IPS-NIHi7 (cell line): ENCODE measurements at regions not wholly inside any gene's neighbourhood (a gene's known extent, or its start where the extent isn't known, plus 50 kb on each side); places are given as distances from the start of the nearest gene placed in this dataset.

Experiments used
- DNase-seq: peaks from one replicate; pipeline ENCODE4 v3.0.0; 2012; ENCODE audit warnings: mixed read lengths; ENCODE audit errors: extremely low spot score

DNA sequence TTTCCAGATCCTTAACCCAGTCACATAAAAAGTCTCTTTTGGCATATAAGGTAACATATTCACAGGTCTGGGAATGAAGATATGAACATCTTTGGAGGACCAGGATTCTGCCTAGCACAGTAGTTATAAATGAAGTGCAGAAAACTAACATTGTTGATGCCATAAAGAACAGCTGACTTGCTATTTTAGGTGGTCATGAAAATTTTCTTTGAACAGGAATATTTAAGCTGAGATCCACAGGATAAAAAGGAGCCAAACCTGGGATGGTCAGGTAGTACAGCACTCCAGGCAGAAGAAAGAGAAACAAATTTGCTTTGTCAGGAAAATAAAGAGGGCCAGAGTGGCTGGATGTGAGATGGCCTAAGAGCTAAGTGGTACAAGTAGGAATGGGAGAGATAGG is 80.0 kb downstream of the CENPW start:
- DNase-seq = no peak

DNA sequence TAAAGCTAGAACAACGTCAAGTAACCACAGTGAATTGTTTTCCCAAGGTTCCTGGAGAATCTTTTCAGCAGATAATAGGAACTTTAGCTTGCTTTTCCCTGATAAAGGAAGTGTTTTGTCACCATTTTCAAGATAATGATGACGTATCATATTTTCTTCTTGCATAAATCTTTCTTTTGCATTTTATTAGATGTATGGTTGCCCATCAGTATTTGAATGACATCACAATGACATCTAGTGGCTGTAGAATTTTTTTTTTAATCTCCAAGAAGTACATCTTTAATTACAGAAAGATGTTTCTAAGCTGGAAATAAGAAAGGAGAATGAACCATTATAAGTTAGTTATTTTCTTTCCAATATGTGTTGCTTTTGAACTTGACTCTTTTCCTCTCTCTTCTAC is 83.0 kb downstream of the CENPW start:
- no peak for DNase-seq

DNA sequence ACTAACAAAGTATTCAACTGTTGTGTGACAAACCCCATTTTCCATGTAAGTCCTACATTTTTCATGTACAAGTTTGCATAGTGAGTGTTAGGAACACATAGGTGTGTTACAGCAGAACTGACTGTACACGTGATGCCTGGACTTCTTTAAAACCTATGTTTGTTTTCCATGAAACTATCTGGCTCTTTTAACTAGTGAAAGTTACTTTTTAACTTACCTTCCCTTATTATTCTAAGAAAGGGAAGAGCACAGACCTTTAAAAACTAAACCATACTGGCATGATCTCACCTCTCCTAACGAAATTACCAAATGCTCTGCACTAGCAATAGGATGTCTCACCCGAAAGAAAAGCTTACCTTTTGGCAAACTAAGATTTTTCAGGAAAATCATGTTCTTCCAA is 87.8 kb downstream of the CENPW start:
- no peak for DNase-seq

DNA sequence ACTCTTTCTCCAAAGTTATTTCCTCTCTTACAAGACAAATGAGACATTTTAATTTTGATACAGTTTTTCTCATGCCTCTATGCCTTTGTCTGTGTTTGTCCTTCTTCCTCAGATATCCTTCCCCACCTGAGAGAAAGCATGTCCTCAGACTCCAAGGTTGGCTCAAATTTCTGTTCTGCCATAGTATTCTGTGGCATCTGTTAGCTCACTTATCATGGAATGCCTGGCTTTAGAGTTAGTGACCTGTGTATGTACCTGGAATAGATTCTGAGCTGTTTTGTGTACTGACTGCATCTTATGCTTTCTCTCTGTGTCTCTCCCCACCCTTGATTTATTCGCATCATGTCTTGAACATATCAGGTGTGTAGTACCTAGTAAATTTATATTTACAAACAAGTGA is 90.0 kb downstream of the CENPW start:
- no peak for DNase-seq

GRCh38 chr6:126432564-126432963 is 92.6 kb downstream of the CENPW start:
- DNase-seq = no peak

- no peak for DNase-seq
These were observed 94.0 kb downstream of the CENPW start for GRCh38 chr6:126433927-126434326.

GRCh38 chr6:126437205-126437604 is 97.3 kb downstream of the CENPW start:
- no peak for DNase-seq

DNA sequence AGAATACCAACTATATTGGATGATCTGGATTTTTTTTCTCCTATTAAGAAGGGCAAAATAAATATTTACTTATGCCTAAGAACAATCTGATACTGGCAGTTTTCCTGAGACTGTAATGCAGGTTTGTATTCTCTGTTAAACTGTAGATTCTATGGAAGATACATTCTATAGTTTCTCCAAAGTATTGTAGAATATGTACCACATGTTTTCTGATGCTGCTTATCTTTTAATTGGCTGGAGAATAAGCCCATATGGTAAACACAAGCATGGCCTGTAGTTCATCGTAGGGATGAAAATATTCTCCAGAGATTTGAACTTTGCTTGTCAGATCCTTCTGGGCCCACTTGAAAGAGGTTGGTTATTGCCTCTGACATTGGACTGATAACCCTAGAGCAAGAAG is 99.1 kb downstream of the CENPW start:
- no peak for DNase-seq

GRCh38 chr6:126440923-126441322 is 101.0 kb downstream of the CENPW start:
- DNase-seq = no peak

- no peak for DNase-seq
These were observed 104.9 kb downstream of the CENPW start for GRCh38 chr6:126444659-126445273.

GRCh38 chr6:126446248-126446647 is 106.3 kb downstream of the CENPW start:
- DNase-seq = no peak

GRCh38 chr6:126447367-126447766 is 107.5 kb downstream of the CENPW start:
- DNase-seq = no peak

GRCh38 chr6:126461045-126461444 is 121.1 kb downstream of the CENPW start:
- DNase-seq = no peak

- no peak for DNase-seq
These were observed 124.3 kb downstream of the CENPW start for GRCh38 chr6:126464245-126464644.

DNA sequence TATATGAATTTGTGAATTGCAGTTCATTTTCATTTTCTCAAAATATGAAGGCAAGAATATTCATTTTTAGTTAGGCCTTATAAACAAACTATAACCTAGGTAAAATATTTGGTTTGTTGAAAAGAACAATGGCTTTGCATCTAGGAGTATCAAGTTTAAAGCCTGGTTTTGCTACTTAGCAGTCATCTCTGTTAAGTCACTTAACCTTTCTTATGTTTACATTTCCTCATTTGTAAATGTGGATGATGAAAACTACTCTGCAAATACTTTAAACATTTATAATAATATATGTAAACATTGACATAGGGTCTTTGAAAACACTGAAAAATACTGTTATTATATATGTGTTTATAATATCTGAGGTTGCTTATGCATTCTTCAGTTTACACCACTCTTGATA is 135.5 kb downstream of the CENPW start:
- no peak for DNase-seq

- no peak for DNase-seq
These were observed 137.8 kb downstream of the CENPW start for GRCh38 chr6:126477678-126478077.

DNA sequence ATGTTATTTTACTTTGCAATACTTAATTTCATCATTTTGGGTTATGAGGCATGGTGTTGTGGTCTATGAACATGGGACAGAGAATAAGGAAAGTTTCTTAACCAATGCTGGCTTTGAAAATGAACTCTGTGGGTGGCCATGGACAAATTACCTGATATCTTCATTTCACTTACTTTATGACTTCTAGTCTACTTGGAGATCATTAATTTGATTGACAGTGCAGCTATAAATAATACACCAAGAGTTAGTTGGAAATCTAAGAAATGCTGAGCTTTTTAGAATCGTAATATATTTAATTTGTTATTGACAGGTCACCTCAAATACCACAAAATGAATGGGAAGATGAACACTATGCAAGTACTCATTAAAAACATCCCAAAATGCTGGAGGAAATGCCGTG is 140.4 kb downstream of the CENPW start:
- DNase-seq = no peak

GRCh38 chr6:126481319-126481718 is 141.4 kb downstream of the CENPW start:
- no peak for DNase-seq

DNA sequence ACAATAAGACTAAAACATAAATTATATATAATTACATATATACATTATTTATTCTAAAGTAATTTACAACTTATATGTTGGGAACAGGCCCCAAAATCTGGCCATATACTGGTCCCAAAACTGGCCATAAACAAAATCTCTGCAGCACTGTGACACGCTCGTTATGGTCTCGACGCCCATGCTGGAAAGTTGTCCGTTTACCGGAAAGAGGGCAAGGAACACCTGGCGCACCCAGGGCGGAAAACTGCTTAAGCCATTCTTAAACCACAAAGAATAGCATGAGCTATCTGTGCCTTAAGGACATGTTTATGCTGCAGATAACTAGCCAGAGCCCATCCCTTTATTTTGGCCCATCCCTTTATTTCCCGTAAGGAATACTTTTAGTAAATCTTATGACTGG is 164.9 kb downstream of the CENPW start:
- DNase-seq = no peak

GRCh38 chr6:126513198-126513597 is 173.3 kb downstream of the CENPW start:
- no peak for DNase-seq

DNA sequence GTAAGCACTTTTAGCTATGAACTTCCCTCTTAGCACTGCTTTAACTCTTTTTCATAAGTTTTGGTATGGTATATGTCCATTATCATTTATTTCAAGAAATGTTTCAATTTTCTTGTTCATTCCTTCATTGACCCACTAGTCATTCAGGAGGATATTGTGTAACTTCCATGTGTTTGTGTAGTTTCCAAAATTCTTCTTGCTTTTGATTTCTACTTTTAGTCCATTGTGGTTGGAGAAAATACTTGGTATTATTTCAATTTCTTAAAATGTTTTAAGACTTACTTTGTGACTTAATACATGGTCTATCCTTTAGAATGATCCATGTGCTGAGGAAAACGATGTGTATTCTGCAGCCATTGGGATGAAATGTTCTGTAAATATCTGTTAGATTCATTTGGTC is 176.5 kb downstream of the CENPW start:
- no peak for DNase-seq

GRCh38 chr6:126524811-126525326 is 185.0 kb downstream of the CENPW start:
- no peak for DNase-seq

DNA sequence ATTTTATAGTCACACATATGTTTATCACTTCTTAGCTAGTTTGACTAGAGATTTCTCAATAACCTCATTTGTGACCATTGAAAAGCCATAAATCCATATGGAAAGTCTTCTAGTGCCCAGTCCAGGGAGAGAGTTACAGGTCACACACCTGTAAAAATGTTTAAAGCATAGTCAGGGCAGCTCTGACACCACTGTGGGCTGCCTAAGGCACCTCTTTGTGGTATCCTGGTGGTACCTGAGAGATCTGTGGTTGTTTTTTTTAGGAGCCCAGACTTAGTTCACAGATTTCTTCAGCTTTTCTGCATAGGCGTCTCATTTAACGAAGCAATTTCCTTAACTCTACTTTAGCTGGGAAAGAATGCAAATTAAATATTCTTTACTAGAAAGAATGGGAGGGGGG is 186.6 kb downstream of the CENPW start:
- DNase-seq = no peak

DNA sequence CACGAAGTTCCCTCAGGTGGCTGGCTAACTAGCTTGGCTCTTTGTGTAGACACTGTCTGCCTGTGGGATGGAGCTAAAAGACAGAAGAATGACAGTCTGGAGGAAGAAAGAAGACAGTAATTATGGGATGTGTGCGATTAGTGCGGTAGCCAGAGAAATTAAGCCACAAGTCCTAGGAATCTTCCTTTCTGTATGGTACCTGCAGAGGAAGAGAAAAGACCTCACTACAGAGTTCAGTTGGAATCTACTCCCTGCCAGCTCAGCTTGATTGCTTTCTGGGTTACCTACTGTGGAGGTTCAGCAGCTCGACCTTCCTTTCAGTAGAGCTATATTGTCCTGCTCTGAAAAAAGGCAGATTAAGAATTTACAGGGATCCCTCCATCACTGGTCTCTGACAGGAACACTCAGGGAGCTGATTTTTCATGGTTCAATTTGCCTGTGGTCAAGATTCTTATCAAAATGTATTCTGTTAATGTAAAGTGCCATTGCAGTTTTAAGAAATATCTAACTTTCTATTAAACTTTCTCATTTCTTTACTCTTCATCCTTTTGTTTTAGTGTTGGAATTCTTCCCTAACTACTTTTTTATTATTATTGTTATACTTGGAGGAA is 187.2 kb downstream of the CENPW start:
- DNase-seq = no peak
